AG04449 (cell line): ENCODE measurements at regions not wholly inside any gene's neighbourhood (a gene's known extent, or its start where the extent isn't known, plus 50 kb on each side); places are given as distances from the start of the nearest gene placed in this dataset.

ENCODE experiments used
- CTCF ChIA-PET: fragments of 350-600 bp; formaldehyde crosslinking; extraction: SDS; loops from one replicate; lab custom pipeline; 2021; ENCODE audit warnings: antibody characterized with exemption; lab: Yijun Ruan, JAX
- POLR2A ChIA-PET: fragments of 400-600, 350-600 bp; formaldehyde crosslinking; extraction: SDS; loops from one replicate; lab custom pipeline; 2020; ENCODE audit warnings: antibody characterized with exemption, inconsistent platforms; lab: Yijun Ruan, JAX
- DNase-seq: peaks from one replicate; pipeline ENCODE4 v3.0.0-alpha.2; 2010; ENCODE audit warnings: low read depth, low spot score
- H3K4me3 ChIP-seq: 2 replicates; pipeline ENCODE4 v1.5.1; 2011; ENCODE audit warnings: low read depth, mild to moderate bottlenecking, control low read depth, low read length
- TF ChIP-seq, protein P1 (sequence below): IDR thresholded peaks from one replicate; pipeline ENCODE4 v1.5.1; 2011; ENCODE audit warnings: mild to moderate bottlenecking, moderate library complexity, low read length, control low read depth, inconsistent platforms; ENCODE audit not compliant: insufficient read depth; ENCODE audit errors: missing control alignments

DNA sequence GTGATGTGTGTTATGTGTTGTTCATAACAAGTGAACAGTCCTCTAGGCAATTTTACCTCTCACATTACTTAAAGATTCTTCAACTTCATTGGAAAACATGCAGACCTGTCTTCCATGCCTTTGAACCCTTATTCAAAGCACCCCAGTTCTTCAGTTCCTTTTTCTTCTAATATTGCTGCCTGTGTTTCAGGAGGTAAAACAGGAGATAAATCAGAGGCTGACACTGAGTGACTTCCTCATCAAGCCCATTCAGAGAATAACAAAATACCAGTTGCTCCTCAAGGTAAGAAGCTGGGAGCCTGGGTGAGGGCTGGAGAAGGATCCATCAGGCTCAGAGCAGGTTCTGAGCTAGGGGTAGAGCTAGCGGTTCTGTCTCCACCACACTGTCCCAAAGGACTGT lies 71.1 kb upstream of the UMPS start:
- TF ChIP-seq, protein P1, sequence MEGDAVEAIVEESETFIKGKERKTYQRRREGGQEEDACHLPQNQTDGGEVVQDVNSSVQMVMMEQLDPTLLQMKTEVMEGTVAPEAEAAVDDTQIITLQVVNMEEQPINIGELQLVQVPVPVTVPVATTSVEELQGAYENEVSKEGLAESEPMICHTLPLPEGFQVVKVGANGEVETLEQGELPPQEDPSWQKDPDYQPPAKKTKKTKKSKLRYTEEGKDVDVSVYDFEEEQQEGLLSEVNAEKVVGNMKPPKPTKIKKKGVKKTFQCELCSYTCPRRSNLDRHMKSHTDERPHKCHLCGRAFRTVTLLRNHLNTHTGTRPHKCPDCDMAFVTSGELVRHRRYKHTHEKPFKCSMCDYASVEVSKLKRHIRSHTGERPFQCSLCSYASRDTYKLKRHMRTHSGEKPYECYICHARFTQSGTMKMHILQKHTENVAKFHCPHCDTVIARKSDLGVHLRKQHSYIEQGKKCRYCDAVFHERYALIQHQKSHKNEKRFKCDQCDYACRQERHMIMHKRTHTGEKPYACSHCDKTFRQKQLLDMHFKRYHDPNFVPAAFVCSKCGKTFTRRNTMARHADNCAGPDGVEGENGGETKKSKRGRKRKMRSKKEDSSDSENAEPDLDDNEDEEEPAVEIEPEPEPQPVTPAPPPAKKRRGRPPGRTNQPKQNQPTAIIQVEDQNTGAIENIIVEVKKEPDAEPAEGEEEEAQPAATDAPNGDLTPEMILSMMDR: no peak
- ChIA-PET POLR2A (no interaction called here), CTCF (interaction anchor here (1.3 to 3.0 kb wide), 2 partner anchors 29 to 99 kb away, joined by 6 to 14 read pairs; no protein-coding TSS in a partner anchor)
- DNase-seq: no peak
- H3K4me3 ChIP-seq: no peak overlapping the region

DNA sequence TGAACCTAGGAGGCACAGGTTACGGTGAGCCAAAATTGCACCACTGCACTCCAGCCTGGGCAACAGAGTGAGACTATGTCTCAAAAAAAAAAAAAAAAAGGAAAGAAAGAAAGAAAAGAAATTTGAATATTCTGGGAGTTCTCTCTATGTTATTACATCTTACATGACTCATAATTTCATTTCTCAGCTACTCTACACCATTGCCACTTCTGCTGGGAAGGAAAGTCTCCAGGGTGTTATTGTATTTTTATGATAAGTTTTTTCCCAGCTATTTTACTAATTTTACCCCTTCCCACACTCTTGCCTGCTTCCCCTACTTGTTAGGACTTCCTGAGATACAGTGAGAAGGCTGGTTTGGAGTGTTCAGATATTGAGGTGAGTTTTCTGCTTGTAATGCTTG lies 69.7 kb upstream of the UMPS start:
- CTCF ChIA-PET: interaction anchor here (1.2 to 3.0 kb wide), 2 partner anchors 28 to 100 kb away, joined by 4 to 14 read pairs; no protein-coding TSS in a partner anchor
- DNase-seq: no peak
- no peak overlapping the region for H3K4me3 ChIP-seq
- POLR2A ChIA-PET: no interaction called here
- TF ChIP-seq, protein P1: no peak

DNA sequence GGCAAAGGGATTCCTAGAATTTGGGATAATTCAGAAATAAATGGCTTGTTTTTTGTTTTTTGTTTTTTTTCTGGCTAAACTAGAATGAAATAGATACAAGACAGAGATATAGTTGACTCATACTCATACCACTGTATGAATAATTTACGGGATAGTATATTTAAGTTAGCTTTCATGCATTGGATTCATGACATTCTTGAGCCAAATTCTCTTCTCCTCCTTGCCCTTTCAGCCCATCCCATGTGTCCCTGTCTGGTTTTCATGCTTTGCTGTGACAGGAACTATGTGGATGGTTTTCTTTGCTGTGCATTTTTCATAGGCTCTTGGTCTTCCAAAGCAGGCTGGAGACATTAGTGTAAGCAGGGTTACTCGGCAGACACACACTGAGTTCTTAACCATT lies 66.6 kb upstream of the UMPS start:
- ChIA-PET POLR2A (no interaction called here), CTCF (interaction anchor here (0.6 to 1.0 kb wide), 2 partner anchors 17 to 22 kb away, joined by 3 to 4 read pairs; no protein-coding TSS in a partner anchor)
- TF ChIP-seq, protein P1: no peak
- DNase-seq: peak; percentile 53
- H3K4me3 ChIP-seq: no peak overlapping the region

DNA sequence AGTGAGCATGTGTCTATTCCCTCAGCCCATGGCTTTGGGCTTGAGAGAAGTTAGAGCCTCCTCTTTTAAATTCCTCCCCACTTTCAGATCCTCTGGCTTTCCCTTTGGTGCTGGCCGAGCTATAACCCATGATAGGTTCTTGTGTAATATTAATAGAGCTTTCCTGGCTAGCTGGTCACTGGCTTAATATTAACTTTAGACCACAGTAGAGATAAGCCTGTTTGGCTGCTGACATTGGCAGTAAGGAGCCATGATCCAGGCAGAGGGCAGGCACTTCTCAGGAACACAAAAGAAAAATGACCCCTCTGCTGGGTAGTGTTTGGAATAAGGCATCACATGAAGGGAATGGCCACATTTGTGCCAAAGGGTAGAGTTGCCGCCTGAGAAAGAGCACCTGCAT lies 65.4 kb upstream of the UMPS start:
- POLR2A ChIA-PET: no interaction called here
- no peak for DNase-seq
- CTCF ChIA-PET: interaction anchor here (0.7 to 3.5 kb wide), 3 partner anchors 20 to 24 kb away, joined by 4 to 18 read pairs (median 6); no protein-coding TSS in a partner anchor
- no peak overlapping the region for H3K4me3 ChIP-seq
- TF ChIP-seq, protein P1: no peak

DNA sequence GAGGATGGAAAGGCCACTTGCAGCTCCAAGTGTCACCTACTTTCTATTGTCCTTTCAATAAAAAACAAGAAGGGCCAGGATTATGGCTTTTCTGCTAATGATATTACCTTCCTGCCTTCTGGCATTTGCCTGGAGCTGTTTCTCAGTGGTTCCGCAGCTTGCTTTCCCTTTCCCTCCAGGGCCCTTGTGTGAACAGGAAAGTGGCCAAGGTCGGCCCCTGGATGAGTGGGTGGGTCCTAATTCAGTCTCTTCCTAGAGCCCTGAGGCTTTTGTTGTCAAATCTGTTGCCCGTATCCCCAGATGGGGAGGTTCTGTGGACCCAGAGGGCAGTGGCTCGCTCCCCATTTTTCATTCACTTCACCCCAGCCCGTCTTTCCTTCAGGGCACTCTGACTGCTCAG lies 64.2 kb upstream of the UMPS start:
- CTCF ChIA-PET: interaction anchor here (0.6 to 3.5 kb wide), 7 partner anchors 11 to 235 kb away, joined by 3 to 18 read pairs (median 4); no protein-coding TSS in a partner anchor
- POLR2A ChIA-PET: no interaction called here
- no peak overlapping the region for H3K4me3 ChIP-seq
- TF ChIP-seq, protein P1: no peak
- no peak for DNase-seq

DNA sequence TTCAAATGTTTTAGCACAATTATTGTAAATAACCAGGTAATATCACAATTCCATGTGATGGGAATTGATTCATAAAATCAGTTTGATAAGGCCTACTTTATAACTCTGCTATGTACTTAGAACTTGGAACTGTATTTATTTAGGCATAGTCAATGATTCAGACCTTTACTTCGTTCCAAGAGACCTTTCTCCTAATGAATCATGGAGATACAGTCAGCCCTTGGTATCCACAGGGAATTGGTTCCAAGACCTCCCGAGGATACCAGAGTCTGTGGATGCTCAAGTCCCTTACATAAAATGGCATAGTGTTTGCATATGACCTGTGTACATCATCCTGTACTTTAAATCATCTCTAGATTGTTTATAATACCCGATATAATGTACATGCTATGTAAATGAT lies 60.8 kb upstream of the UMPS start:
- ChIA-PET CTCF (interaction anchor here (1.5 to 1.7 kb wide), 2 partner anchors 14 to 19 kb away, joined by 5 to 7 read pairs; no protein-coding TSS in a partner anchor), POLR2A (no interaction called here)
- TF ChIP-seq, protein P1: no peak
- no peak overlapping the region for H3K4me3 ChIP-seq
- peak; percentile 61 for DNase-seq
